COR-L47 (cell line): ENCODE measurements at regions not wholly inside any gene's neighbourhood (a gene's known extent, or its start where the extent isn't known, plus 50 kb on each side); places are given as distances from the start of the nearest gene placed in this dataset.

ENCODE experiments used
- DNase-seq: peaks from one replicate; lab custom pipeline; 2025; lab: John Stamatoyannopoulos, UW

DNA sequence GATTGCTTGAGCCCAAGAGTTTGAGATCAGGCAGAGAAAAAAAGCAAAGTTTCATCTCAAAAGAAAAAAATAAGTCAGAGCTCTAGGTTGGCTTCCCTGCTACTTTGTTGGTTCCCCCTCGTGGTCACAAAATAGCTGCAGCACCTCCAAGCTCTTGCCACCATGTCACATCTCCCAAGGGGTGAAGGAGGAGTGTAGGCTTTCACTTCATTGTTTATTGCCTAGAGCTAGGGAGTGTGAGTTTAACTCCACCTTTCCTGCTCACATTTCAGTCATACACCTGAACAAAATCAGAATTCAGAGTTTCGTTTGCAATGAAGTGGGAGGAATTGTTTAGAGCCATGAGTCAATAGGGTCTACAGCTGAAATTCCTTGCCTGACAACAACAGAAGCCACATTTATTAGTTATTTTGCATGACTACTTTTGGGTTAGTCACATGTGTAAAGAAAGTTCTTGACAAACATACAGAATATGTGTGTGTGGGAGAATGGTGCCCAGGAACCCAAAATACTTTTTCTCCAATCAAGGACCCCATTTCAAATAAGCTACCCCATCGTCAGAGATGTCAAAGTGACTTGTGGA lies 56.2 kb upstream of the UFL1 start:
- DNase-seq: no peak

DNA sequence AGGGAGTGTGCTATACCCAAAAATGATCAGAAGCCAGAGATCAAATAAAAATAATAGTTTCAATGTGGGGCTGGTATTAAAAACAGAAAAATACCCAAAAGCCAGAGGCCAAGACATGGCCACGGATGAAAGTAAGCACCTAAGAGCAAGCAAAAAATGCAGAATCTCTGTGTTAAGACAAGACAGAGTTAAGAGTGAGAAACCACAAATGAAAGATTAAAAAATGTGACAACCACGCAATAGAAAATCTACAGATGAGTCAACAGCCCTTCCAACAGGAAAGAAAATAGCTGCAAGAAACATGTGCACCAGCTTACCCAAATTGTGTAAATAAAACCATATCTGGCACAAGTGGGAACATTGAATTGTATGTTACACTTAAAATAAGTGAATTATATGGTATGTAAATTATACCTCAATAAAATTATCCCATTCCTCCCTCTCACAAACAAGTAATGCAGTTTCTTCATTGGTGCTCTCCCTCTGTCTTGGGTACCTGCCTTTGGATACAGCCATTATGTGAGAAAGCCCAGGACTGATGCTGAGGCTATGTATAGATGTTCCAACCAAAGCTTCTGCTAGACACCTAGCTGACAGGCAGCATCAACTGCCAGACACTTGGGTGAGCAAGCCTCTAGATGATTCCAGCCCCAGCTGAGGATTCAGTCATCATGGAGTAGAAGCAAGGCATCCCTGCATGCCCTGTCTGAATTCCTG lies 55.3 kb upstream of the UFL1 start:
- DNase-seq: no peak

- no peak for DNase-seq
Measured at GRCh38 chr6:96467814-96468213, 53.8 kb upstream of the UFL1 start.

- no peak for DNase-seq
Measured at GRCh38 chr6:96468281-96468680, 53.3 kb upstream of the UFL1 start.

DNA sequence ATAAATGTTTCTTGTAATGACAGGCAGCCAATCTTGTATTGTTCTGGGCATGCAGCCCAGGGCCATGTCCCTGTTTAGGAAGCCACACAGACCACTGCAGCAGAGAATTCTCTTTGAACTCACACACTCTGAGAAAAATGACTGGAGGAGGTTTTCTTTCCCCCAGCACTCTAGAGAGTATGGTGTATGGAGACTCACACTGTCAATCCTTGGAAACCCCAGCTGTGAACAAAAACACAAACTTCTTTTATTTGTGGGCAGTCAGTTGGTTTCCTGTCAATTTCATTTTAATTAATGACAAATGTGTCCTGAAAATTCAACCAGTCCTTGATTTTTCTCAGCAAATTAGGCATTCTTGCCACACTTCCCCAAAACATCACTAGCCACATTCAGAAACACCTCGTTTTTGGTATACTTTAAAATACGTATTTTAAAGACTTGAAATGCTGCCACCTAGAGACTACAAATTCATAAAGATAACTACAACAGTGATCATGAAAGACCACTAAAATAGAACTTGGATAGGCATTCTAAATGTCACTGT lies 52.9 kb upstream of the UFL1 start:
- peak; percentile 23 for DNase-seq

GRCh38 chr6:96469312-96469711 lies 52.3 kb upstream of the UFL1 start:
- DNase-seq: no peak

GRCh38 chr6:96470296-96470695 lies 51.3 kb upstream of the UFL1 start:
- no peak for DNase-seq
